Body of pancreas (tissue), 4 donors: ENCODE measurements at regions not wholly inside any gene's neighbourhood (a gene's known extent, or its start where the extent isn't known, plus 50 kb on each side); places are given as distances from the start of the nearest gene placed in this dataset.

ENCODE experiments used
- ATAC-seq: fragments of 150-250 bp; one replicate; pipeline ENCODE4 v1.9.1; 2016
- DNase-seq, 4 donors: peaks; one replicate each; pipeline ENCODE4 v3.0.0-alpha.2; 2019
- H3K27ac ChIP-seq, 4 donors: fragments of 200-600 bp; sonication (generic); 1 replicate in 3 of 4; 2 replicates in 1 of 4; pipeline versions ENCODE4 v1.5.1 to v1.6.1; 2016 to 2019; ENCODE audit warnings: mild to moderate bottlenecking in 1 of 4, mixed read lengths in 1 of 4, moderate library complexity in 1 of 4
- H3K27me3 ChIP-seq, 2 donors: fragments of 200-600 bp; sonication (generic); one replicate each; pipeline ENCODE4 v1.6.0; 2016; ENCODE audit warnings: mild to moderate bottlenecking in 1 of 2
- H3K36me3 ChIP-seq, 2 donors: fragments of 200-600 bp; sonication (generic); replicated peaks in 1 of 2; 2 replicates each; pipeline ENCODE4 v1.5.1; 2016; ENCODE audit warnings: low read depth in 2 of 2; ENCODE audit not compliant: insufficient read depth in 1 of 2
- H3K4me1 ChIP-seq: fragments of 200-600 bp; sonication (generic); one replicate; pipeline ENCODE4 v1.6.0; 2016
- H3K4me3 ChIP-seq, 2 donors: fragments of 200-600 bp; sonication (generic); 1 replicate in 1 of 2; 2 replicates in 1 of 2; pipeline ENCODE4 v1.5.1; 2016 to 2019
- H3K9me3 ChIP-seq, 3 donors: fragments of 200-600 bp; sonication (generic); 1 replicate in 2 of 3; 2 replicates in 1 of 3; pipeline ENCODE4 v1.5.1; 2016
- CTCF ChIP-seq, 7 experiments: fragments of 450-650 bp in 4 of 7; fragments of 200-600 bp in 3 of 7; sonication (generic) in 3 of 7; IDR thresholded peaks; one replicate each; pipeline ENCODE4 v1.5.1; 2016 to 2019; ENCODE audit warnings: antibody characterized with exemption in 7 of 7
- POLR2A ChIP-seq, 3 donors: fragments of 450-650 bp; IDR thresholded peaks; one replicate each; pipeline ENCODE4 v1.6.1; 2016; ENCODE audit warnings: antibody characterized with exemption in 3 of 3, mild to moderate bottlenecking in 2 of 3
- WGBS, 2 donors: methylation state at CpG; one replicate each; pipeline ENCODE4 v1.1.5; 2017; 5-methylcytosine and 5-hydroxymethylcytosine counted together
- intact Hi-C: fragments of 100-400 bp; cut with DNase I; formaldehyde crosslinking; loops from one replicate; pipeline ENCODE4 v1.15.1; 2023

- Histone ChIP-seq H3K36me3 (no peaks in the 10 kb centered on the region), H3K9me3 (no peaks in the 10 kb centered on the region), H3K4me1 (no peaks in the 10 kb centered on the region), H3K27ac (no peak overlapping the region), H3K27me3 (no peaks in the 10 kb centered on the region), H3K4me3 (no peak overlapping the region)
- ATAC-seq (no peak), DNase-seq (no peak)
- TF ChIP-seq POLR2A (IDR thresholded peaks at IDR 0.05) (no peak), CTCF (IDR thresholded peaks at IDR 0.05) (no peak)
- intact Hi-C loops: no loop called here
These were observed 1121.7 kb upstream of the CELF2 start for GRCh38 chr10:9895981-9896380.

GRCh38 chr10:9898633-9899395 is 1118.9 kb upstream of the CELF2 start:
- no peak for DNase-seq
- 56 to 63% methylated on average over 6 of the region's 6 CpGs for WGBS, 2 donors
- no peak for ATAC-seq
- Histone ChIP-seq H3K9me3 (no peaks in the 10 kb centered on the region), H3K27ac (no peak overlapping the region), H3K27me3 (no peaks in the 10 kb centered on the region), H3K4me3 (no peak overlapping the region), H3K4me1 (no peaks in the 10 kb centered on the region), H3K36me3 (no peaks in the 10 kb centered on the region)
- no peak for TF ChIP-seq CTCF (IDR thresholded peaks at IDR 0.05)
- no peak for TF ChIP-seq POLR2A (IDR thresholded peaks at IDR 0.05)
- intact Hi-C loops: no loop called here

GRCh38 chr10:9900751-9901150 is 1116.9 kb upstream of the CELF2 start:
- DNase-seq: no peak
- TF ChIP-seq CTCF (IDR thresholded peaks at IDR 0.05) (no peak), POLR2A (IDR thresholded peaks at IDR 0.05) (no peak)
- ATAC-seq: no peak
- H3K27me3 ChIP-seq: no peaks in the 10 kb centered on the region
- intact Hi-C loops: no loop called here
- no peak overlapping the region for H3K4me3 ChIP-seq
- no peak overlapping the region for H3K27ac ChIP-seq
- H3K9me3 ChIP-seq: no peaks in the 10 kb centered on the region
- no peaks in the 10 kb centered on the region for H3K36me3 ChIP-seq
- H3K4me1 ChIP-seq: no peaks in the 10 kb centered on the region

GRCh38 chr10:9901971-9902370 is 1115.7 kb upstream of the CELF2 start:
- no peaks in the 10 kb centered on the region for H3K36me3 ChIP-seq
- DNase-seq (no peak), ATAC-seq (no peak)
- H3K27me3 ChIP-seq: no peaks in the 10 kb centered on the region
- TF ChIP-seq POLR2A (IDR thresholded peaks at IDR 0.05): no peak
- no peak for TF ChIP-seq CTCF (IDR thresholded peaks at IDR 0.05)
- no peak overlapping the region for H3K27ac ChIP-seq
- no peaks in the 10 kb centered on the region for H3K4me1 ChIP-seq
- WGBS, 2 donors: 35 to 63% methylated on average over 1 of the region's 1 CpG
- H3K9me3 ChIP-seq: no peaks in the 10 kb centered on the region
- no peak overlapping the region for H3K4me3 ChIP-seq
- intact Hi-C loops: no loop called here

GRCh38 chr10:9910446-9910845 is 1107.2 kb upstream of the CELF2 start:
- no peak overlapping the region for H3K4me3 ChIP-seq
- no peak for TF ChIP-seq CTCF (IDR thresholded peaks at IDR 0.05)
- TF ChIP-seq POLR2A (IDR thresholded peaks at IDR 0.05): no peak
- no peaks in the 10 kb centered on the region for H3K9me3 ChIP-seq
- 67 to 69% methylated on average over 1 of the region's 1 CpG for WGBS, 2 donors
- H3K27me3 ChIP-seq: no peaks in the 10 kb centered on the region
- no peaks in the 10 kb centered on the region for H3K36me3 ChIP-seq
- no peak for DNase-seq
- intact Hi-C loops: no loop called here
- H3K4me1 ChIP-seq: no peaks in the 10 kb centered on the region
- no peak overlapping the region for H3K27ac ChIP-seq
- ATAC-seq: no peak
